ENCODE measurements at regions not wholly inside any gene's neighbourhood (a gene's known extent, or its start where the extent isn't known, plus 50 kb on each side); places are given as distances from the start of the nearest gene placed in this dataset.
"Not testable (repeated sequence)": the region's sequence is repeated elsewhere in the genome, so short reads cannot be mapped to it uniquely, and the experiment has no call there.

DNA sequence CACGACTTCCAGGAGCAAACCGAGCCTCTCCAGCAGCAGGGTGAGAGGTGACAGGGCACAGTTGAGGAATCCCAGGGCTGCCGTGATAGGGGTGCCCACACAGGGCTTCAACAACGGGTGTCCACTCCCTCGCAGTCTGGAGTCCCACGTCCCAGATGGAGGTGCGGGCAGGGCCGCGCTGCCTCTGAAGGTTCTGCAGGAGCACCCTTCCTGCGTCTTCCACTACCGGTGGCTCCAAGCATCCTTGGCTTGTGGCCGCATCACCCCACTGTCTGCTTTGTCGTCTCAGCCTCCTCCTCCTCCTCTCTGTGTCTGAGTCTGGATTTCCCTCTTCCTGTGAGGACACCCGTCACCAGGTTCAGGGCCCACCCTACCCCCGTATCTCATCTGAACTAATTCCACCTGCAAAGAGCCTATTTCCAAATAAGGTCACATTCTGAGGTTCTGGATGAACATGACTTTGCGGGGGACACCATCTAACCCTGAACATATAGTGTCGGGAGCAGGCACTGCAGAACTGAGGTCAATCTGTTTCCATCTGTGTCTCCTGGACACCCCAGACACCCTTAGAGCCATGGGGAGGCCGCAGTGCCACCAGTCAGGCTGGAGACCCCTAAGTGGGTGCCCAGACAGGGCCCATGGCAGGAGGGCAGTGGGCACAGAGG is 117.3 kb upstream of the FOXD4L5 start:
- TF ChIP-seq MXI1 (IDR thresholded peaks at IDR 0.05; ENCODE audit: low read depth, low read length); RAD21 (IDR thresholded peaks at IDR 0.05; ENCODE audit: low read length); SMC3 (IDR thresholded peaks at IDR 0.05; ENCODE audit: low read depth, low read length); JUND (IDR thresholded peaks at IDR 0.05); GABPA (IDR thresholded peaks at IDR 0.05; ENCODE audit: low read depth); TAF1 (IDR thresholded peaks at IDR 0.05; ENCODE audit: borderline replicate concordance, low read depth, low read length); EZH2phosphoT487 (IDR thresholded peaks at IDR 0.05; ENCODE audit: borderline replicate concordance, low read depth); EP300 (IDR thresholded peaks at IDR 0.05; ENCODE audit: borderline replicate concordance in 1 of 2, low read depth in 1 of 2, low read length in 1 of 2); TCF12 (IDR thresholded peaks at IDR 0.05); CHD2 (IDR thresholded peaks at IDR 0.05; ENCODE audit: low read length, partially characterized antibody); ELF1 (IDR thresholded peaks at IDR 0.05); RCOR1 (IDR thresholded peaks at IDR 0.05; ENCODE audit: low read length): not testable (repeated sequence)
- TF ChIP-seq, protein P1, sequence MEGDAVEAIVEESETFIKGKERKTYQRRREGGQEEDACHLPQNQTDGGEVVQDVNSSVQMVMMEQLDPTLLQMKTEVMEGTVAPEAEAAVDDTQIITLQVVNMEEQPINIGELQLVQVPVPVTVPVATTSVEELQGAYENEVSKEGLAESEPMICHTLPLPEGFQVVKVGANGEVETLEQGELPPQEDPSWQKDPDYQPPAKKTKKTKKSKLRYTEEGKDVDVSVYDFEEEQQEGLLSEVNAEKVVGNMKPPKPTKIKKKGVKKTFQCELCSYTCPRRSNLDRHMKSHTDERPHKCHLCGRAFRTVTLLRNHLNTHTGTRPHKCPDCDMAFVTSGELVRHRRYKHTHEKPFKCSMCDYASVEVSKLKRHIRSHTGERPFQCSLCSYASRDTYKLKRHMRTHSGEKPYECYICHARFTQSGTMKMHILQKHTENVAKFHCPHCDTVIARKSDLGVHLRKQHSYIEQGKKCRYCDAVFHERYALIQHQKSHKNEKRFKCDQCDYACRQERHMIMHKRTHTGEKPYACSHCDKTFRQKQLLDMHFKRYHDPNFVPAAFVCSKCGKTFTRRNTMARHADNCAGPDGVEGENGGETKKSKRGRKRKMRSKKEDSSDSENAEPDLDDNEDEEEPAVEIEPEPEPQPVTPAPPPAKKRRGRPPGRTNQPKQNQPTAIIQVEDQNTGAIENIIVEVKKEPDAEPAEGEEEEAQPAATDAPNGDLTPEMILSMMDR (IDR thresholded peaks at IDR 0.05): not testable (repeated sequence)
- TF ChIP-seq, protein P2, sequence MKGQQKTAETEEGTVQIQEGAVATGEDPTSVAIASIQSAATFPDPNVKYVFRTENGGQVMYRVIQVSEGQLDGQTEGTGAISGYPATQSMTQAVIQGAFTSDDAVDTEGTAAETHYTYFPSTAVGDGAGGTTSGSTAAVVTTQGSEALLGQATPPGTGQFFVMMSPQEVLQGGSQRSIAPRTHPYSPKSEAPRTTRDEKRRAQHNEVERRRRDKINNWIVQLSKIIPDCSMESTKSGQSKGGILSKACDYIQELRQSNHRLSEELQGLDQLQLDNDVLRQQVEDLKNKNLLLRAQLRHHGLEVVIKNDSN (IDR thresholded peaks at IDR 0.05; ENCODE audit: borderline replicate concordance, low read depth): not testable (repeated sequence)

All from SK-N-SH (cell line).